Osteocyte (in vitro differentiated cells): ENCODE measurements at regions not wholly inside any gene's neighbourhood (a gene's known extent, or its start where the extent isn't known, plus 50 kb on each side); places are given as distances from the start of the nearest gene placed in this dataset.

Experiments
- DNase-seq: peaks from one replicate; pipeline ENCODE4 v3.0.0; 2021; ENCODE audit warnings: mixed read lengths; ENCODE audit not compliant: unreplicated experiment; ENCODE audit errors: extremely low spot score
- H3K27ac Mint-ChIP-seq: one replicate; pipeline ENCODE4 v1.8.0; 2021; ENCODE audit warnings: mild to moderate bottlenecking, mixed read lengths; ENCODE audit not compliant: unreplicated experiment
- H3K27me3 Mint-ChIP-seq: one replicate; pipeline ENCODE4 v1.8.0; 2021; ENCODE audit warnings: mixed read lengths; ENCODE audit not compliant: unreplicated experiment
- H3K36me3 Mint-ChIP-seq: one replicate; pipeline ENCODE4 v1.8.0; 2021; ENCODE audit warnings: mixed read lengths; ENCODE audit not compliant: unreplicated experiment
- H3K4me1 Mint-ChIP-seq: one replicate; pipeline ENCODE4 v1.8.0; 2021; ENCODE audit warnings: mixed read lengths; ENCODE audit not compliant: unreplicated experiment
- H3K4me3 Mint-ChIP-seq: one replicate; pipeline ENCODE4 v1.8.0; 2021; ENCODE audit warnings: mild to moderate bottlenecking, moderate library complexity, mixed read lengths; ENCODE audit not compliant: unreplicated experiment
- H3K9me3 Mint-ChIP-seq: one replicate; pipeline ENCODE4 v1.8.0; 2021; ENCODE audit warnings: mixed read lengths; ENCODE audit not compliant: unreplicated experiment
- CTCF ChIP-seq: fragments of 200-600 bp; sonication (generic); IDR thresholded peaks from 2 replicates; pipeline ENCODE4 v1.5.0; 2021; ENCODE audit warnings: antibody characterized with exemption, mild to moderate bottlenecking, moderate library complexity

- H3K4me3 Mint-ChIP-seq = no peak overlapping the region
- H3K27me3 Mint-ChIP-seq = peaks cover 16% of the 10 kb centered on the region
- no peaks in the 10 kb centered on the region for H3K36me3 Mint-ChIP-seq
- H3K9me3 Mint-ChIP-seq = no peaks in the 10 kb centered on the region
- H3K4me1 Mint-ChIP-seq = no peaks in the 10 kb centered on the region
- no peak for DNase-seq
- TF ChIP-seq CTCF = no peak
- H3K27ac Mint-ChIP-seq = no peak overlapping the region
These were observed 404.9 kb downstream of the NXPE2 start for GRCh38 chr11:115083144-115083806.

GRCh38 chr11:115084231-115084630 is 405.9 kb downstream of the NXPE2 start:
- Mint-ChIP-seq H3K4me3 (no peak overlapping the region), H3K27me3 (peaks cover 16% of the 10 kb centered on the region), H3K27ac (no peak overlapping the region), H3K4me1 (no peaks in the 10 kb centered on the region), H3K36me3 (no peaks in the 10 kb centered on the region), H3K9me3 (no peaks in the 10 kb centered on the region)
- no peak for DNase-seq
- TF ChIP-seq CTCF = no peak

GRCh38 chr11:115085461-115086210 is 407.3 kb downstream of the NXPE2 start:
- no peak overlapping the region for H3K4me3 Mint-ChIP-seq
- no peak for TF ChIP-seq CTCF
- DNase-seq = no peak
- peaks cover 16% of the 10 kb centered on the region for H3K27me3 Mint-ChIP-seq
- no peaks in the 10 kb centered on the region for H3K9me3 Mint-ChIP-seq
- H3K36me3 Mint-ChIP-seq = no peaks in the 10 kb centered on the region
- no peaks in the 10 kb centered on the region for H3K4me1 Mint-ChIP-seq
- H3K27ac Mint-ChIP-seq = no peak overlapping the region

- no peak for DNase-seq
- TF ChIP-seq CTCF = no peak
- H3K36me3 Mint-ChIP-seq = no peaks in the 10 kb centered on the region
- peaks cover 11% of the 10 kb centered on the region for H3K27me3 Mint-ChIP-seq
- no peaks in the 10 kb centered on the region for H3K9me3 Mint-ChIP-seq
- H3K4me1 Mint-ChIP-seq = no peaks in the 10 kb centered on the region
- no peak overlapping the region for H3K27ac Mint-ChIP-seq
- H3K4me3 Mint-ChIP-seq = no peak overlapping the region
These were observed 409.5 kb downstream of the NXPE2 start for GRCh38 chr11:115087791-115088190.

GRCh38 chr11:115092516-115092915 is 411.7 kb downstream of the CADM1 start:
- TF ChIP-seq CTCF = no peak
- Mint-ChIP-seq H3K4me1 (no peaks in the 10 kb centered on the region), H3K27ac (no peak overlapping the region), H3K27me3 (peaks cover 18% of the 10 kb centered on the region), H3K36me3 (no peaks in the 10 kb centered on the region), H3K4me3 (no peak overlapping the region), H3K9me3 (no peaks in the 10 kb centered on the region)
- no peak for DNase-seq
